ENCODE measurements at regions not wholly inside any gene's neighbourhood (a gene's known extent, or its start where the extent isn't known, plus 50 kb on each side); places are given as distances from the start of the nearest gene placed in this dataset.

DNA sequence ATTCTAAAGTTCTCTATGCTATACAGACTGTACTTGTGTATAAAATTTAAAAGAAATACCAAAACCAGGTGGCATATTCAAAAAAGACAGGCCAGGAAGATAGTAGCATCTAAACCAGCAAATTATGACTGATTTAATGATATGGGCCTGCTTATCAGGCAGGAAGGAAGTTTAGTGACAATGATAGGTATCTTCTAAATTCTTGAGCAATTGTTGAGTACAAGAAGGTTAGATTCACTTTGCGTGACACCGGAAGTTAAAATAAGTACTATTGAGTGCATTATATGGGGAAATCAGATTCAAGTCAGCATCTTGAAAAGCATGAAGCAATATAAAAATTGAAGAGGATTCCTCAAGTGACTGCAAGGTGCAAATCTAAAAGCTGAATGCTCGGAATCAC, 186.8 kb upstream of the RGS18 start:
- TF ChIP-seq, protein P1, sequence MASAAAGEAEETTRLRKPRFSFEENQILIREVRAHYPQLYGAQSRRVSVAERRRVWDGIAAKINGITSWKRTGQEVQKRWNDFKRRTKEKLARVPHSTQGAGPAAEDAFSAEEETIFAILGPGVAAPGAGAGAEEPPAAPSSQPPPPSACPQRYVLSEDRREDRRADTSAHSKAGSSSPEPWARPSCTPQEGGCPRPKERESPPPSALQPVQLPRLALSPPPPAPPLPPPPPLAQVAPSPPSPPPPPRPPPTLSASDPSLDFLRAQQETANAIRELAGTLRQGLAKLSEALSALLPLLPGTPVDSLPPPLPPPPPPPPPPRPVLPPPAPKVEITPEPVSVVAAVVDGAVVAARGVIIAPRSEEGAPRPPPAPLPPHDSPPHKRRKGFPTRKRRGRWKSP (CRISPR knock-in tag; IDR thresholded peaks at IDR 0.05), result no peak
- TF ChIP-seq, protein P2, sequence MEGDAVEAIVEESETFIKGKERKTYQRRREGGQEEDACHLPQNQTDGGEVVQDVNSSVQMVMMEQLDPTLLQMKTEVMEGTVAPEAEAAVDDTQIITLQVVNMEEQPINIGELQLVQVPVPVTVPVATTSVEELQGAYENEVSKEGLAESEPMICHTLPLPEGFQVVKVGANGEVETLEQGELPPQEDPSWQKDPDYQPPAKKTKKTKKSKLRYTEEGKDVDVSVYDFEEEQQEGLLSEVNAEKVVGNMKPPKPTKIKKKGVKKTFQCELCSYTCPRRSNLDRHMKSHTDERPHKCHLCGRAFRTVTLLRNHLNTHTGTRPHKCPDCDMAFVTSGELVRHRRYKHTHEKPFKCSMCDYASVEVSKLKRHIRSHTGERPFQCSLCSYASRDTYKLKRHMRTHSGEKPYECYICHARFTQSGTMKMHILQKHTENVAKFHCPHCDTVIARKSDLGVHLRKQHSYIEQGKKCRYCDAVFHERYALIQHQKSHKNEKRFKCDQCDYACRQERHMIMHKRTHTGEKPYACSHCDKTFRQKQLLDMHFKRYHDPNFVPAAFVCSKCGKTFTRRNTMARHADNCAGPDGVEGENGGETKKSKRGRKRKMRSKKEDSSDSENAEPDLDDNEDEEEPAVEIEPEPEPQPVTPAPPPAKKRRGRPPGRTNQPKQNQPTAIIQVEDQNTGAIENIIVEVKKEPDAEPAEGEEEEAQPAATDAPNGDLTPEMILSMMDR (CRISPR knock-in tag; IDR thresholded peaks at IDR 0.05), result no peak
- TF ChIP-seq EZH2 (conservative IDR thresholded peaks at IDR 0.05; ENCODE audit: low read depth, low read length), result no peak
- no peak for TF ChIP-seq MAFK (conservative IDR thresholded peaks at IDR 0.05 in 1 of 2, IDR thresholded peaks at IDR 0.05 in 1 of 2; ENCODE audit: low read length in 2 of 2)
- TF ChIP-seq KDM4B (CRISPR knock-in tag; IDR thresholded peaks at IDR 0.05), result no peak
- TF ChIP-seq NCOA1 (CRISPR knock-in tag; IDR thresholded peaks at IDR 0.05), result no peak
- TF ChIP-seq, protein P3, sequence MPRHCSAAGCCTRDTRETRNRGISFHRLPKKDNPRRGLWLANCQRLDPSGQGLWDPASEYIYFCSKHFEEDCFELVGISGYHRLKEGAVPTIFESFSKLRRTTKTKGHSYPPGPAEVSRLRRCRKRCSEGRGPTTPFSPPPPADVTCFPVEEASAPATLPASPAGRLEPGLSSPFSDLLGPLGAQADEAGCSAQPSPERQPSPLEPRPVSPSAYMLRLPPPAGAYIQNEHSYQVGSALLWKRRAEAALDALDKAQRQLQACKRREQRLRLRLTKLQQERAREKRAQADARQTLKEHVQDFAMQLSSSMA (CRISPR knock-in tag; IDR thresholded peaks at IDR 0.05), result no peak
- TF ChIP-seq ZNF766 (CRISPR knock-in tag; IDR thresholded peaks at IDR 0.05; ENCODE audit: borderline replicate concordance), result no peak
- TF ChIP-seq, protein P4, sequence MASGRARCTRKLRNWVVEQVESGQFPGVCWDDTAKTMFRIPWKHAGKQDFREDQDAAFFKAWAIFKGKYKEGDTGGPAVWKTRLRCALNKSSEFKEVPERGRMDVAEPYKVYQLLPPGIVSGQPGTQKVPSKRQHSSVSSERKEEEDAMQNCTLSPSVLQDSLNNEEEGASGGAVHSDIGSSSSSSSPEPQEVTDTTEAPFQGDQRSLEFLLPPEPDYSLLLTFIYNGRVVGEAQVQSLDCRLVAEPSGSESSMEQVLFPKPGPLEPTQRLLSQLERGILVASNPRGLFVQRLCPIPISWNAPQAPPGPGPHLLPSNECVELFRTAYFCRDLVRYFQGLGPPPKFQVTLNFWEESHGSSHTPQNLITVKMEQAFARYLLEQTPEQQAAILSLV (CRISPR knock-in tag; IDR thresholded peaks at IDR 0.05; ENCODE audit: borderline replicate concordance), result no peak
- TF ChIP-seq, protein P5, sequence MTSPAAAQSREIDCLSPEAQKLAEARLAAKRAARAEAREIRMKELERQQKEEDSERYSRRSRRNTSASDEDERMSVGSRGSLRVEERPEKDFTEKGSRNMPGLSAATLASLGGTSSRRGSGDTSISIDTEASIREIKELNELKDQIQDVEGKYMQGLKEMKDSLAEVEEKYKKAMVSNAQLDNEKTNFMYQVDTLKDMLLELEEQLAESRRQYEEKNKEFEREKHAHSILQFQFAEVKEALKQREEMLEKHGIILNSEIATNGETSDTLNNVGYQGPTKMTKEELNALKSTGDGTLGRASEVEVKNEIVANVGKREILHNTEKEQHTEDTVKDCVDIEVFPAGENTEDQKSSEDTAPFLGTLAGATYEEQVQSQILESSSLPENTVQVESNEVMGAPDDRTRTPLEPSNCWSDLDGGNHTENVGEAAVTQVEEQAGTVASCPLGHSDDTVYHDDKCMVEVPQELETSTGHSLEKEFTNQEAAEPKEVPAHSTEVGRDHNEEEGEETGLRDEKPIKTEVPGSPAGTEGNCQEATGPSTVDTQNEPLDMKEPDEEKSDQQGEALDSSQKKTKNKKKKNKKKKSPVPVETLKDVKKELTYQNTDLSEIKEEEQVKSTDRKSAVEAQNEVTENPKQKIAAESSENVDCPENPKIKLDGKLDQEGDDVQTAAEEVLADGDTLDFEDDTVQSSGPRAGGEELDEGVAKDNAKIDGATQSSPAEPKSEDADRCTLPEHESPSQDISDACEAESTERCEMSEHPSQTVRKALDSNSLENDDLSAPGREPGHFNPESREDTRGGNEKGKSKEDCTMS (CRISPR knock-in tag; conservative IDR thresholded peaks at IDR 0.05), result no peak
- TF ChIP-seq, protein P6, sequence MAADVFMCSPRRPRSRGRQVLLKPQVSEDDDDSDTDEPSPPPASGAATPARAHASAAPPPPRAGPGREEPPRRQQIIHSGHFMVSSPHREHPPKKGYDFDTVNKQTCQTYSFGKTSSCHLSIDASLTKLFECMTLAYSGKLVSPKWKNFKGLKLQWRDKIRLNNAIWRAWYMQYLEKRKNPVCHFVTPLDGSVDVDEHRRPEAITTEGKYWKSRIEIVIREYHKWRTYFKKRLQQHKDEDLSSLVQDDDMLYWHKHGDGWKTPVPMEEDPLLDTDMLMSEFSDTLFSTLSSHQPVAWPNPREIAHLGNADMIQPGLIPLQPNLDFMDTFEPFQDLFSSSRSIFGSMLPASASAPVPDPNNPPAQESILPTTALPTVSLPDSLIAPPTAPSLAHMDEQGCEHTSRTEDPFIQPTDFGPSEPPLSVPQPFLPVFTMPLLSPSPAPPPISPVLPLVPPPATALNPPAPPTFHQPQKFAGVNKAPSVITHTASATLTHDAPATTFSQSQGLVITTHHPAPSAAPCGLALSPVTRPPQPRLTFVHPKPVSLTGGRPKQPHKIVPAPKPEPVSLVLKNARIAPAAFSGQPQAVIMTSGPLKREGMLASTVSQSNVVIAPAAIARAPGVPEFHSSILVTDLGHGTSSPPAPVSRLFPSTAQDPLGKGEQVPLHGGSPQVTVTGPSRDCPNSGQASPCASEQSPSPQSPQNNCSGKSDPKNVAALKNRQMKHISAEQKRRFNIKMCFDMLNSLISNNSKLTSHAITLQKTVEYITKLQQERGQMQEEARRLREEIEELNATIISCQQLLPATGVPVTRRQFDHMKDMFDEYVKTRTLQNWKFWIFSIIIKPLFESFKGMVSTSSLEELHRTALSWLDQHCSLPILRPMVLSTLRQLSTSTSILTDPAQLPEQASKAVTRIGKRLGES (CRISPR knock-in tag; IDR thresholded peaks at IDR 0.05; ENCODE audit: borderline replicate concordance), result no peak
- TF ChIP-seq, protein P7, sequence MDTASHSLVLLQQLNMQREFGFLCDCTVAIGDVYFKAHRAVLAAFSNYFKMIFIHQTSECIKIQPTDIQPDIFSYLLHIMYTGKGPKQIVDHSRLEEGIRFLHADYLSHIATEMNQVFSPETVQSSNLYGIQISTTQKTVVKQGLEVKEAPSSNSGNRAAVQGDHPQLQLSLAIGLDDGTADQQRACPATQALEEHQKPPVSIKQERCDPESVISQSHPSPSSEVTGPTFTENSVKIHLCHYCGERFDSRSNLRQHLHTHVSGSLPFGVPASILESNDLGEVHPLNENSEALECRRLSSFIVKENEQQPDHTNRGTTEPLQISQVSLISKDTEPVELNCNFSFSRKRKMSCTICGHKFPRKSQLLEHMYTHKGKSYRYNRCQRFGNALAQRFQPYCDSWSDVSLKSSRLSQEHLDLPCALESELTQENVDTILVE (CRISPR knock-in tag; IDR thresholded peaks at IDR 0.05), result no peak
- no peak for TF ChIP-seq POLR2AphosphoS5 (IDR thresholded peaks at IDR 0.05; ENCODE audit: low read depth, low read length)
- TF ChIP-seq, protein P8, sequence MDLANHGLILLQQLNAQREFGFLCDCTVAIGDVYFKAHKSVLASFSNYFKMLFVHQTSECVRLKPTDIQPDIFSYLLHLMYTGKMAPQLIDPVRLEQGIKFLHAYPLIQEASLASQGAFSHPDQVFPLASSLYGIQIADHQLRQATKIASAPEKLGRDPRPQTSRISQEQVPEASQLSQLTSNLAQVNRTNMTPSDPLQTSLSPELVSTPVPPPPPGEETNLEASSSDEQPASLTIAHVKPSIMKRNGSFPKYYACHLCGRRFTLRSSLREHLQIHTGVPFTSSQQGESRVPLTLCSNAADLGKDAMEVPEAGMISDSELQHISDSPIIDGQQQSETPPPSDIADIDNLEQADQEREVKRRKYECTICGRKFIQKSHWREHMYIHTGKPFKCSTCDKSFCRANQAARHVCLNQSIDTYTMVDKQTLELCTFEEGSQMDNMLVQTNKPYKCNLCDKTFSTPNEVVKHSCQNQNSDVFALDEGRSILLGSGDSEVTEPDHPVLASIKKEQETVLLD (CRISPR knock-in tag; IDR thresholded peaks at IDR 0.05; ENCODE audit: low read depth), result no peak

Measured in HepG2 (cell line).